Glutamatergic neuron (in vitro differentiated cells): ENCODE measurements at regions not wholly inside any gene's neighbourhood (a gene's known extent, or its start where the extent isn't known, plus 50 kb on each side); places are given as distances from the start of the nearest gene placed in this dataset.
"Not testable (repeated sequence)": the region's sequence is repeated elsewhere in the genome, so short reads cannot be mapped to it uniquely, and the experiment has no call there.

Experiments
- DNase-seq: peaks from one replicate; pipeline ENCODE4 v3.0.0; 2022
- H3K27ac Mint-ChIP-seq: one replicate; pipeline ENCODE4 v1.8.0; 2020; ENCODE audit warnings: mild to moderate bottlenecking, mixed read lengths, inconsistent platforms; ENCODE audit not compliant: unreplicated experiment
- H3K27me3 Mint-ChIP-seq: one replicate; pipeline ENCODE4 v1.8.0; 2020; ENCODE audit warnings: mild to moderate bottlenecking, moderate library complexity, mixed read lengths, inconsistent platforms; ENCODE audit not compliant: unreplicated experiment
- H3K36me3 Mint-ChIP-seq: one replicate; pipeline ENCODE4 v1.8.0; 2020; ENCODE audit warnings: mild to moderate bottlenecking, mixed read lengths, inconsistent platforms; ENCODE audit not compliant: unreplicated experiment
- H3K4me1 Mint-ChIP-seq: one replicate; pipeline ENCODE4 v1.8.0; 2020; ENCODE audit warnings: mild to moderate bottlenecking, low read depth, mixed read lengths, inconsistent platforms; ENCODE audit not compliant: unreplicated experiment
- H3K4me3 Mint-ChIP-seq: one replicate; pipeline ENCODE4 v1.8.0; 2020; ENCODE audit warnings: mild to moderate bottlenecking, mixed read lengths, inconsistent platforms; ENCODE audit not compliant: unreplicated experiment
- H3K9me3 Mint-ChIP-seq: one replicate; pipeline ENCODE4 v1.8.0; 2020; ENCODE audit warnings: mild to moderate bottlenecking, moderate library complexity, mixed read lengths, inconsistent platforms; ENCODE audit not compliant: unreplicated experiment
- TF ChIP-seq, protein P1 (sequence below): fragments of 200-600 bp; sonication (generic); IDR thresholded peaks from one replicate; pipeline ENCODE4 v1.5.0; 2021; ENCODE audit not compliant: partially characterized antibody, unreplicated experiment

DNA sequence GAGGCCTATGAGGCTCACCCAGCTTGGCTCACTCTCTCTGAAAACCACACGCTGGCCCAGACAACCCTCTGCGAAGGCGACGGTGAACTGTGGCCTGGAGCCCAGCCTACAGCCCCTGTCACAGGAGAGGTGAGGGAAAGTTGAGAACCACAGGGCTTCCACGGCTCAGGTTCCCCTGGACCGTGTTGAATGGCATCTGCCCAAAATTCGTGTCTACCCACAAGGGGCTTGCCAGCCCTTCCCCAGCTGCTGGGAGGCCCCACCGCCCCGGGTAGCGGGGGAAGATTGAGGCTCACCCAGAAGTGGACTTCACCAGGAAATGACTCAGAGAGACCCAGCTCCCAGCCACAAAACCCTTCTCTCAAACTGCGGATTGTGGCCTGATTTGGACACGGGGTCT, 197.1 kb downstream of the CTTN start:
- Mint-ChIP-seq H3K9me3 (peaks cover 5% of the 10 kb centered on the region), H3K36me3 (no peaks in the 10 kb centered on the region), H3K27ac (no peak overlapping the region), H3K27me3 (peaks cover 2% of the 10 kb centered on the region), H3K4me1 (peaks cover 10% of the 10 kb centered on the region), H3K4me3 (no peak overlapping the region)
- TF ChIP-seq, protein P1, sequence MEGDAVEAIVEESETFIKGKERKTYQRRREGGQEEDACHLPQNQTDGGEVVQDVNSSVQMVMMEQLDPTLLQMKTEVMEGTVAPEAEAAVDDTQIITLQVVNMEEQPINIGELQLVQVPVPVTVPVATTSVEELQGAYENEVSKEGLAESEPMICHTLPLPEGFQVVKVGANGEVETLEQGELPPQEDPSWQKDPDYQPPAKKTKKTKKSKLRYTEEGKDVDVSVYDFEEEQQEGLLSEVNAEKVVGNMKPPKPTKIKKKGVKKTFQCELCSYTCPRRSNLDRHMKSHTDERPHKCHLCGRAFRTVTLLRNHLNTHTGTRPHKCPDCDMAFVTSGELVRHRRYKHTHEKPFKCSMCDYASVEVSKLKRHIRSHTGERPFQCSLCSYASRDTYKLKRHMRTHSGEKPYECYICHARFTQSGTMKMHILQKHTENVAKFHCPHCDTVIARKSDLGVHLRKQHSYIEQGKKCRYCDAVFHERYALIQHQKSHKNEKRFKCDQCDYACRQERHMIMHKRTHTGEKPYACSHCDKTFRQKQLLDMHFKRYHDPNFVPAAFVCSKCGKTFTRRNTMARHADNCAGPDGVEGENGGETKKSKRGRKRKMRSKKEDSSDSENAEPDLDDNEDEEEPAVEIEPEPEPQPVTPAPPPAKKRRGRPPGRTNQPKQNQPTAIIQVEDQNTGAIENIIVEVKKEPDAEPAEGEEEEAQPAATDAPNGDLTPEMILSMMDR = no peak
- no peak for DNase-seq

DNA sequence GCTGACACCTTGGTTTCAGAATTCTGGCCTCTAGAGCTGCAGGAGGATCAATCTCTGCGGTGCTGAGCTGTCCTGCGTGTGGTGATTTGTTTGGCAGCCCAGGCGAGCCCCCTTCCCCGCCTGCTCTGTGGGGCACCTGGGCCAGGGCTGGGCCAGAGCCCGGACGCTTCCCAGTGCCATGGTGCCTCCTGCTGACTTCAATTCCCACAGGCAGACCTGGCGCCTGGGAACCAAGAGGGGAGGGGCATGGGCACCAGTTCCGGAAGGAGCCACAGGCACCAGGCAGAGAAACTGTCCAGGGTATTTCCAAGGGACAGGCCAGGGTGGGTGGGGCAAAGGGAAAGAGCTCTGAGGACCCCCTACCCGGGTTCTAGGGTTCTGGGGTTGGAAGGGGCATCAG, 197.8 kb downstream of the CTTN start:
- peaks cover 11% of the 10 kb centered on the region for H3K4me1 Mint-ChIP-seq
- peaks cover 2% of the 10 kb centered on the region for H3K27me3 Mint-ChIP-seq
- peaks cover 5% of the 10 kb centered on the region for H3K9me3 Mint-ChIP-seq
- no peaks in the 10 kb centered on the region for H3K36me3 Mint-ChIP-seq
- no peak overlapping the region for H3K27ac Mint-ChIP-seq
- no peak for DNase-seq
- TF ChIP-seq, protein P1 = no peak
- no peak overlapping the region for H3K4me3 Mint-ChIP-seq

DNA sequence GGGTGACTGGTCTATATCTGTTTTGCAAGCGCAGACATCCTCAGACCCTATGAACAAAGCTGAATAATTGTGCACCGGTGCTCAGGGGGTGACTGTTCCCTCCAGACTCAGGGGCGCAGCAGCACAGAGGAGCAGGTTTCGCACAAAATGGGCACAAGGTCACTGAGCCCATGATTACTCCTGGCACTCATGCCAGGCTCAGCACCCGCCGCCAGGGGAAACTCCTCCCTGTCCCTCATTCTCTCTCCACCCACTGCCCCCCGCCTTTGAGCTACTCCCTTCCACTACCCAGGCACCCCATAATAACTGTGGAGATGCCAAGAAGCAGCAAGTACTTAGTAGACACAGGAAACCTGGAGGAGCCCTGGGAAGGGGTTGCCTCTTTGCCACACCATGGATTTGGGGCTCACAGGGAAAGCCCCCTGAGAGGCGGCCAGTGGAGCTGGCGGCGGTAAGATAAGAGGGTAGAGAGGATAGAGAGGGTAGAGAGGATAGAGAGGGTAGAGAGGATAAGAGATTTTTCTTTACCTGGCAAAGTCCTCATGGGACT, 198.8 kb downstream of the CTTN start:
- Mint-ChIP-seq H3K4me1 (peaks cover 17% of the 10 kb centered on the region), H3K4me3 (no peak overlapping the region), H3K27ac (no peak overlapping the region), H3K9me3 (peaks cover 5% of the 10 kb centered on the region), H3K36me3 (no peaks in the 10 kb centered on the region), H3K27me3 (peaks cover 2% of the 10 kb centered on the region)
- no peak for DNase-seq
- TF ChIP-seq, protein P1 = no peak

DNA sequence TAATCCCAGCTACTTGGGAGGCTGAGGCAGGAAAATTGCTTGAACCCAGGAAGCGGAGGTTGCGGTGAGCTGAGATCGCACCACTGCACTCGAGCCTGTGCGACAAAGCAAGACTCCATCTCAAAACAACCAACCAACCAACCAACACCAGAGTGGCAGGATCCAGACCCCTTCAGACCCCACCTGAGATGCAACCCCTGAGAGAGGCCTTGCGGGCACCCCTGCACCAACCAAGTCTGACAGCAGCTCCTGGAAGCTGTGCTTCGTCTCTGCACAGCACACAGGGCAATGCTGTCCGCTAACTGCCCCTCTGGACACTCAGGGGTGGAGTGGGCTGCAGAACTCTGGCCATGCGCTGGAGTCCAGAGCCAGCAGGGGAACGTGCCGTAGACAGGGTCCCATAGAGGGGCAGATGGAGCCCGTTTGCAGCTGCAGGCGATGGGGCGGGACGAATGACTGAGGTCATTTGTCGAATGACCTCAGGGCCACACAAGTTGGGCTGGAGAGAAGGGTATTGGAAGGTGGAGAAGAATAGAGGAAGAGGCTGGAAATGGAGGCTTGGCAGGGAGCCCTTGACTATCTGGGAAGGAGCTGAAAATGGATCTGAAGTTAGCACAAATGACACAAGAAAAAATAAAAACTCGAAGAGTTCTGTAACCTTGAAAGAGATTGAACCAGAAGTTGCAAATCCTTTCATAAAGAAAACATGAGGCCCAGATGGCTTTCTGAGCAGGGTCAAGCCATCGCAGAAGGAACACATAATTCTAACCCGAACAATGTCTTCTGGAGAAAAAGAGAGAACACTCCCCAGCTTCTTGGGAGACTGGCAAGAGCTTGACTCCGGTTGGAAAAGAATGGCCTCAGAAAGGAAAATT, 199.7 kb downstream of the CTTN start:
- H3K9me3 Mint-ChIP-seq = peaks cover 4% of the 10 kb centered on the region

DNA sequence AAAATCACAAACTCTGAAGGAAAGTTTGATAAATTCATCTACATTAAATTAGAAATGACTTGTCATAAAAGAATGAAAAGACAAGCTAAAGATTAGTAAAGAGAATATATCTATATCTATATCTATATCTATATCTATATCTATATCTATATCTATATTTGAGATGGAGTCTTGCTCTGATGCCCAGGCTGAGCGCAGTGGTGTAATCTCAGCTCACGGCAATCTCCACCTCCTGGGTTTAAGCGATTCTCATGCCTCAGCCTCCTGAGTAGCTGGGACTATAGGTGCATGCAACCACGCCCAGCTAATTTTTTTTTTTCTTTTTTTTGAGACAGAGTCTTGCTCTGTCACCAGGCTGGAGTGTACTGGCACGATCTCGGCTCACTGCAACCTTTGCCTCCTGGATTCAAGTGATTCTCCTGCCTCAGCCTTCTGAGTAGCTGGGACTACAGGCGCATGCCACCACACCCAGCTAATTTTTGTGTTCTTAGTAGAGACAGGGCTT, 202.6 kb downstream of the CTTN start:
- DNase-seq, H3K4me3 Mint-ChIP-seq, H3K9me3 Mint-ChIP-seq, H3K27ac Mint-ChIP-seq, H3K27me3 Mint-ChIP-seq, H3K36me3 Mint-ChIP-seq: not testable (repeated sequence)
- H3K4me1 Mint-ChIP-seq = peaks cover 28% of the 10 kb centered on the region

More for the DNA sequence above, 199.7 kb downstream of the CTTN start:
- H3K4me1 Mint-ChIP-seq = peaks cover 22% of the 10 kb centered on the region
- no peaks in the 10 kb centered on the region for H3K36me3 Mint-ChIP-seq
- TF ChIP-seq, protein P1 = no peak
- peaks cover 2% of the 10 kb centered on the region for H3K27me3 Mint-ChIP-seq
- H3K4me3 Mint-ChIP-seq = no peak overlapping the region
- DNase-seq = no peak
- H3K27ac Mint-ChIP-seq = no peak overlapping the region
